ENCODE measurements at regions not wholly inside any gene's neighbourhood (a gene's known extent, or its start where the extent isn't known, plus 50 kb on each side); places are given as distances from the start of the nearest gene placed in this dataset.

GRCh38 chr7:49324707-49325106 lies 400.4 kb downstream of the CDC14C start:
- DNase-seq: no peak
- Histone ChIP-seq H3K36me3 (replicated peaks) (no peaks in the 10 kb centered on the region), H3K4me3 (ENCODE audit: low read depth, low read length) (no peak overlapping the region), H3K27me3 (replicated peaks) (no peaks in the 10 kb centered on the region), H3K27ac (no peak overlapping the region)
- TF ChIP-seq CTCF (IDR thresholded peaks at IDR 0.05; ENCODE audit: low read depth, low read length, missing control alignments): no peak
- in situ Hi-C loops (cut with HindIII; ENCODE audit: low pct_ligation_motif_present, low sequenced_read_pairs): no loop called here

- TF ChIP-seq CTCF (IDR thresholded peaks at IDR 0.05; ENCODE audit: low read depth, low read length, missing control alignments): no peak
- H3K27me3 ChIP-seq (replicated peaks): no peaks in the 10 kb centered on the region
- no peak overlapping the region for H3K4me3 ChIP-seq (ENCODE audit: low read depth, low read length)
- in situ Hi-C loops (cut with HindIII; ENCODE audit: low pct_ligation_motif_present, low sequenced_read_pairs): no loop called here
- DNase-seq: no peak
- no peak overlapping the region for H3K27ac ChIP-seq
- no peaks in the 10 kb centered on the region for H3K36me3 ChIP-seq (replicated peaks)
Observed at GRCh38 chr7:49325571-49325970, 401.2 kb downstream of the CDC14C start.

GRCh38 chr7:49327155-49327554 lies 402.8 kb downstream of the CDC14C start:
- no peak overlapping the region for H3K27ac ChIP-seq
- no peak for TF ChIP-seq CTCF (IDR thresholded peaks at IDR 0.05; ENCODE audit: low read depth, low read length, missing control alignments)
- DNase-seq: no peak

GRCh38 chr7:49333180-49333881 lies 409.0 kb downstream of the CDC14C start:
- no peak for TF ChIP-seq CTCF (IDR thresholded peaks at IDR 0.05; ENCODE audit: low read depth, low read length, missing control alignments)
- Histone ChIP-seq H3K4me3 (ENCODE audit: low read depth, low read length) (no peak overlapping the region), H3K36me3 (replicated peaks) (no peaks in the 10 kb centered on the region), H3K27ac (no peak overlapping the region), H3K27me3 (replicated peaks) (no peaks in the 10 kb centered on the region)
- in situ Hi-C loops (cut with HindIII; ENCODE audit: low pct_ligation_motif_present, low sequenced_read_pairs): no loop called here
- no peak for DNase-seq

More at GRCh38 chr7:49327155-49327554, 402.8 kb downstream of the CDC14C start:
- in situ Hi-C loops (cut with HindIII; ENCODE audit: low pct_ligation_motif_present, low sequenced_read_pairs): no loop called here
- no peak overlapping the region for H3K4me3 ChIP-seq (ENCODE audit: low read depth, low read length)
- H3K36me3 ChIP-seq (replicated peaks): no peaks in the 10 kb centered on the region
- H3K27me3 ChIP-seq (replicated peaks): no peaks in the 10 kb centered on the region

- no peak overlapping the region for H3K27ac ChIP-seq
- no peak for DNase-seq
- H3K36me3 ChIP-seq (replicated peaks): no peaks in the 10 kb centered on the region
- H3K27me3 ChIP-seq (replicated peaks): no peaks in the 10 kb centered on the region
- TF ChIP-seq CTCF (IDR thresholded peaks at IDR 0.05; ENCODE audit: low read depth, low read length, missing control alignments): no peak
- no peak overlapping the region for H3K4me3 ChIP-seq (ENCODE audit: low read depth, low read length)
- in situ Hi-C loops (cut with HindIII; ENCODE audit: low pct_ligation_motif_present, low sequenced_read_pairs): no loop called here
Observed at GRCh38 chr7:49341849-49342248, 417.5 kb downstream of the CDC14C start.

GRCh38 chr7:49344556-49344955 lies 420.2 kb downstream of the CDC14C start:
- no peak for DNase-seq
- in situ Hi-C loops (cut with HindIII; ENCODE audit: low pct_ligation_motif_present, low sequenced_read_pairs): no loop called here
- no peaks in the 10 kb centered on the region for H3K27me3 ChIP-seq (replicated peaks)
- TF ChIP-seq CTCF (IDR thresholded peaks at IDR 0.05; ENCODE audit: low read depth, low read length, missing control alignments): no peak
- no peak overlapping the region for H3K27ac ChIP-seq
- H3K4me3 ChIP-seq (ENCODE audit: low read depth, low read length): no peak overlapping the region
- no peaks in the 10 kb centered on the region for H3K36me3 ChIP-seq (replicated peaks)

All from brain microvascular endothelial cell (primary cell).